HG02973 (cell line): ENCODE measurements at regions not wholly inside any gene's neighbourhood (a gene's known extent, or its start where the extent isn't known, plus 50 kb on each side); places are given as distances from the start of the nearest gene placed in this dataset.
"Not testable (repeated sequence)": the region's sequence is repeated elsewhere in the genome, so short reads cannot be mapped to it uniquely, and the experiment has no call there.

ENCODE experiments used
- ATAC-seq: cut with Tn5 transposase; IDR thresholded peaks from one replicate; pipeline ENCODE4 v1.9.1; 2021; ENCODE audit warnings: moderate library complexity; ENCODE audit not compliant: unreplicated experiment

- ATAC-seq: no peak
Measured at GRCh38 chr20:53891306-53891894, 179.0 kb downstream of the BCAS1 start.

GRCh38 chr20:53890443-53891305 is 179.7 kb downstream of the BCAS1 start:
- ATAC-seq: no peak

- ATAC-seq: no peak
Measured at GRCh38 chr20:53889411-53890148, 180.8 kb downstream of the BCAS1 start.

- ATAC-seq: no peak
Measured at GRCh38 chr20:53888951-53889350, 181.4 kb downstream of the BCAS1 start.

GRCh38 chr20:53888510-53888909 is 181.9 kb downstream of the BCAS1 start:
- no peak for ATAC-seq

GRCh38 chr20:53887973-53888372 is 182.4 kb downstream of the BCAS1 start:
- no peak for ATAC-seq

GRCh38 chr20:53884859-53885541 is 185.4 kb downstream of the BCAS1 start:
- no peak for ATAC-seq

GRCh38 chr20:53883098-53883911 is 187.1 kb downstream of the BCAS1 start:
- no peak for ATAC-seq

GRCh38 chr20:53882438-53882986 is 187.9 kb downstream of the BCAS1 start:
- ATAC-seq: not testable (repeated sequence)

- no peak for ATAC-seq
Measured at GRCh38 chr20:53881362-53881761, 189.0 kb downstream of the BCAS1 start.

GRCh38 chr20:53880108-53880641 is 190.2 kb downstream of the BCAS1 start:
- no peak for ATAC-seq

GRCh38 chr20:53879048-53879684 is 191.2 kb downstream of the BCAS1 start:
- ATAC-seq: no peak

- no peak for ATAC-seq
Measured at GRCh38 chr20:53878262-53879047, 191.9 kb downstream of the BCAS1 start.

GRCh38 chr20:53876956-53877355 is 193.4 kb downstream of the BCAS1 start:
- ATAC-seq: no peak

GRCh38 chr20:53876470-53876869 is 193.9 kb downstream of the BCAS1 start:
- ATAC-seq: no peak

- no peak for ATAC-seq
Measured at GRCh38 chr20:53875452-53875851, 194.9 kb downstream of the BCAS1 start.

GRCh38 chr20:53874706-53875105 is 195.7 kb downstream of the BCAS1 start:
- ATAC-seq: no peak

GRCh38 chr20:53874104-53874503 is 196.3 kb downstream of the BCAS1 start:
- no peak for ATAC-seq

GRCh38 chr20:53873230-53873604 is 197.2 kb downstream of the BCAS1 start:
- no peak for ATAC-seq
